H1 (cell line): ENCODE measurements at regions not wholly inside any gene's neighbourhood (a gene's known extent, or its start where the extent isn't known, plus 50 kb on each side); places are given as distances from the start of the nearest gene placed in this dataset.

Experiments used
- CHD1 ChIP-seq: IDR thresholded peaks from 2 replicates; pipeline ENCODE4 v1.6.1; 2012; ENCODE audit warnings: low read depth, low read length, improper control_type of control experiment

DNA sequence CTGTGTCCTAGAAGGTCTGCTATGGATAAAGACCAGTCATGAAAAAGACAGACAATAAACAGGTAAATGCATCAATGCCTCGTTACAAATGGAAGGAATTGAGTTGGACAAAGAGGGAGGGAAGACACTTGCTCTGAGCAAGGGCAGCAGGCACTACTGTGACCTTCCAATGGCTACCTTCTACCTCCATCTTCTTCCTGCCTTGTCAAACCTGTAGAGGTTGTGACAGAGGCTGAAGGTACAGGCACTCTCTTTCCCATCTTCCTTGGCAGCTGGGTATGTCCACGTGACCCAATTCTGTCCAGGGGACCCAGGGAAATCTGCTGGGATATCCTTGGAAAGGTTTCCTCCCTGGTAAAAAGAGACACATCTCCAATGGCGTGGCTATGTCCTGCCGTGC lies 274.8 kb downstream of the TFAP2C start (continued):
- no peak for TF ChIP-seq CHD1
